ENCODE measurements at regions not wholly inside any gene's neighbourhood (a gene's known extent, or its start where the extent isn't known, plus 50 kb on each side); places are given as distances from the start of the nearest gene placed in this dataset.

DNA sequence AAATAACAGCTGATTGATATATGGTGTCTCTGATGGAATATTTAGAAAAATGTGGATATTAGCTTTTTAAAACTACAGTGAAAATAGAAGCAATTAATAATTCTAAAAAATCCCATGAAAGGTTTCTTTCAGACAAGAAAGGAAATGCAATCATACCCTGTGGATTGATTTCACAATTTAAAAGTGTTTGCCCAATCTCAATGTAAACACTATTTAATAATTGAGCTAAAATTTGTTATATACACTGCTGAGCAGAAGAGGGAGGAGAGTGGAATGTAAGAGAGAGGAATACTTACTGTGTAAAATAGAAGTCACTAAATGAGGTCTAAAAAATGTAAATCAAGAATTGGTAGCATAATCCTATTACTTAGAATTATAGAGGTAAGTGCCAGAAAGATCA lies 76.9 kb downstream of the FEM1C start:
- TF ChIP-seq, protein P1, sequence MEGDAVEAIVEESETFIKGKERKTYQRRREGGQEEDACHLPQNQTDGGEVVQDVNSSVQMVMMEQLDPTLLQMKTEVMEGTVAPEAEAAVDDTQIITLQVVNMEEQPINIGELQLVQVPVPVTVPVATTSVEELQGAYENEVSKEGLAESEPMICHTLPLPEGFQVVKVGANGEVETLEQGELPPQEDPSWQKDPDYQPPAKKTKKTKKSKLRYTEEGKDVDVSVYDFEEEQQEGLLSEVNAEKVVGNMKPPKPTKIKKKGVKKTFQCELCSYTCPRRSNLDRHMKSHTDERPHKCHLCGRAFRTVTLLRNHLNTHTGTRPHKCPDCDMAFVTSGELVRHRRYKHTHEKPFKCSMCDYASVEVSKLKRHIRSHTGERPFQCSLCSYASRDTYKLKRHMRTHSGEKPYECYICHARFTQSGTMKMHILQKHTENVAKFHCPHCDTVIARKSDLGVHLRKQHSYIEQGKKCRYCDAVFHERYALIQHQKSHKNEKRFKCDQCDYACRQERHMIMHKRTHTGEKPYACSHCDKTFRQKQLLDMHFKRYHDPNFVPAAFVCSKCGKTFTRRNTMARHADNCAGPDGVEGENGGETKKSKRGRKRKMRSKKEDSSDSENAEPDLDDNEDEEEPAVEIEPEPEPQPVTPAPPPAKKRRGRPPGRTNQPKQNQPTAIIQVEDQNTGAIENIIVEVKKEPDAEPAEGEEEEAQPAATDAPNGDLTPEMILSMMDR (IDR thresholded peaks at IDR 0.05) = no peak
- no peak for TF ChIP-seq POLR2A (IDR thresholded peaks at IDR 0.05)
